ENCODE measurements at regions not wholly inside any gene's neighbourhood (a gene's known extent, or its start where the extent isn't known, plus 50 kb on each side); places are given as distances from the start of the nearest gene placed in this dataset.

- TF ChIP-seq CTCF (conservative IDR thresholded peaks at IDR 0.05) (no peak), ZFX (IDR thresholded peaks at IDR 0.05) (no peak)
Observed at GRCh38 chr4:119861731-119862130, 204.9 kb downstream of the MAD2L1 start.
